Trophoblast cell (in vitro differentiated cells and primary cell): ENCODE measurements at regions not wholly inside any gene's neighbourhood (a gene's known extent, or its start where the extent isn't known, plus 50 kb on each side); places are given as distances from the start of the nearest gene placed in this dataset.

Experiments
- DNase-seq, 2 donors: peaks; one replicate each; pipeline ENCODE4 v3.0.0-alpha.2; 2016
- H2AFZ ChIP-seq: 2 replicates; pipeline ENCODE4 v1.6.1; 2013; ENCODE audit warnings: low read length, moderate library complexity, mild to moderate bottlenecking; ENCODE audit not compliant: insufficient read depth, poor library complexity
- H2AK5ac ChIP-seq: 2 replicates; pipeline ENCODE4 v1.6.1; 2013; ENCODE audit warnings: mild to moderate bottlenecking, low read length
- H2BK120ac ChIP-seq: 2 replicates; pipeline ENCODE4 v1.6.1; 2013; ENCODE audit warnings: low read length, mild to moderate bottlenecking, moderate library complexity; ENCODE audit not compliant: insufficient read depth, poor library complexity
- H2BK12ac ChIP-seq: 2 replicates; pipeline ENCODE4 v1.6.1; 2013; ENCODE audit warnings: mild to moderate bottlenecking, low read length, moderate library complexity
- H2BK5ac ChIP-seq: 2 replicates; pipeline ENCODE4 v1.6.1; 2013; ENCODE audit warnings: low read length, low read depth, moderate library complexity, mild to moderate bottlenecking; ENCODE audit not compliant: poor library complexity
- H3K14ac ChIP-seq: 2 replicates; pipeline ENCODE4 v1.6.1; 2013; ENCODE audit warnings: mild to moderate bottlenecking, low read length
- H3K18ac ChIP-seq: 2 replicates; pipeline ENCODE4 v1.6.1; 2013; ENCODE audit warnings: mild to moderate bottlenecking, low read length
- H3K23ac ChIP-seq: 2 replicates; pipeline ENCODE4 v1.6.1; 2013; ENCODE audit warnings: low read length
- H3K27ac ChIP-seq: 2 replicates; pipeline ENCODE4 v1.5.1; 2013; ENCODE audit warnings: low read depth, mild to moderate bottlenecking, inconsistent platforms, low read length, moderate library complexity
- H3K27me3 ChIP-seq: 2 replicates; pipeline ENCODE4 v1.6.1; 2013; ENCODE audit warnings: inconsistent platforms, mild to moderate bottlenecking, low read length, moderate library complexity; ENCODE audit not compliant: insufficient read depth
- H3K36me3 ChIP-seq, 2 experiments: 1 replicate in 1 of 2; 2 replicates in 1 of 2; pipeline ENCODE4 v1.6.1; 2013; ENCODE audit warnings: low read length in 2 of 2, mild to moderate bottlenecking in 2 of 2, moderate library complexity in 1 of 2; ENCODE audit not compliant: insufficient read depth in 2 of 2, control insufficient read depth in 1 of 2
- H3K4ac ChIP-seq: 2 replicates; pipeline ENCODE4 v1.6.1; 2013; ENCODE audit warnings: low read depth, mild to moderate bottlenecking, low read length, moderate library complexity
- H3K4me1 ChIP-seq, 2 experiments: 1 replicate in 1 of 2; 2 replicates in 1 of 2; pipeline ENCODE4 v1.6.1; 2013; ENCODE audit warnings: low read length in 2 of 2, mild to moderate bottlenecking in 2 of 2, moderate library complexity in 1 of 2; ENCODE audit not compliant: insufficient read depth in 2 of 2, control insufficient read depth in 1 of 2
- H3K4me2 ChIP-seq: 2 replicates; pipeline ENCODE4 v1.6.1; 2013; ENCODE audit warnings: inconsistent platforms, mild to moderate bottlenecking, low read length, moderate library complexity
- H3K4me3 ChIP-seq: 2 replicates; pipeline ENCODE4 v1.5.1; 2013; ENCODE audit warnings: mild to moderate bottlenecking, low read depth, low read length, inconsistent platforms
- H3K79me1 ChIP-seq: one replicate; pipeline ENCODE4 v1.6.1; 2013; ENCODE audit warnings: low read length
- H3K79me2 ChIP-seq: 2 replicates; pipeline ENCODE4 v1.6.1; 2013; ENCODE audit warnings: low read length, mild to moderate bottlenecking; ENCODE audit not compliant: control insufficient read depth, insufficient read depth, poor library complexity
- H3K9ac ChIP-seq: 2 replicates; pipeline ENCODE4 v1.6.1; 2013; ENCODE audit warnings: mild to moderate bottlenecking, low read length
- H3K9me3 ChIP-seq: 2 replicates; pipeline ENCODE4 v1.6.1; 2013; ENCODE audit warnings: low read depth, mild to moderate bottlenecking, control low read depth, inconsistent platforms, low read length; ENCODE audit not compliant: insufficient read depth
- H4K12ac ChIP-seq: 2 replicates; pipeline ENCODE4 v1.6.1; 2013; ENCODE audit warnings: low read depth, mild to moderate bottlenecking, low read length, moderate library complexity
- H4K8ac ChIP-seq: 2 replicates; pipeline ENCODE4 v1.6.1; 2013; ENCODE audit warnings: low read depth, mild to moderate bottlenecking, low read length, moderate library complexity
- H4K91ac ChIP-seq: one replicate; pipeline ENCODE4 v1.6.1; 2013; ENCODE audit warnings: low read depth, mild to moderate bottlenecking, low read length, moderate library complexity
- WGBS: extraction: QIAGEN DNeasy Blood & Tissue Kit; methylation state at CpG from one replicate; pipeline ENCODE4 v1.1.7; 2013; ENCODE audit warnings: missing lambda C conversion rate; ENCODE audit not compliant: insufficient read length, insufficient coverage; ENCODE audit errors: extremely low coverage; 5-methylcytosine and 5-hydroxymethylcytosine counted together

DNA sequence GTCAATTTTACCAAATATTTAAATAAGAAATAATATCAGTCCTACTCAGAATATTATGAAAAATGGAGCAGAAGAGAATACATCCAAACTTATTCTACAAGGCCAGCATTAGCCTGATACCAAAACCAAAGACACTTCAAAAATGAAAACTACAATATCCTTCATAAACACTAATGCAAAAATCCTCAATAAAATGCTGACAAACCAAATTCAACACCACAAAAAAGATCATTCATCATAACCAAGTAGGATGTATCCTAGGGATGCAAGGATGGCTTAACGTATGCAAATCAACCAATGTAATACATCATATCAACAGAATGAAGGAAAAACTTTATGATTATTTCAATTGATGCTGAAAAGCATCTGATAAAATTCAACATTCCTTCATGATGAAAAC lies 352.4 kb upstream of the ADGRB3 start:
- H3K18ac ChIP-seq, result no peak overlapping the region
- no peak overlapping the region for H2BK120ac ChIP-seq
- no peak overlapping the region for H4K91ac ChIP-seq
- H4K12ac ChIP-seq, result no peak overlapping the region
- no peak overlapping the region for H2AFZ ChIP-seq
- no peaks in the 10 kb centered on the region for H3K36me3 ChIP-seq
- no peaks in the 10 kb centered on the region for H3K79me2 ChIP-seq
- no peak overlapping the region for H3K4me3 ChIP-seq
- peaks cover 5% of the 10 kb centered on the region for H3K9me3 ChIP-seq
- no peak overlapping the region for H3K23ac ChIP-seq
- no peak overlapping the region for H2BK5ac ChIP-seq
- H2AK5ac ChIP-seq, result no peak overlapping the region
- H3K4me2 ChIP-seq, result no peak overlapping the region
- H3K27me3 ChIP-seq, result no peaks in the 10 kb centered on the region
- H3K79me1 ChIP-seq, result no peaks in the 10 kb centered on the region
- no peak overlapping the region for H3K27ac ChIP-seq
- no CpG with 5 or more reads among the region's 1 CpG for WGBS
- H3K9ac ChIP-seq, result no peak overlapping the region
- no peak overlapping the region for H2BK12ac ChIP-seq
- H4K8ac ChIP-seq, result no peak overlapping the region
- H3K4ac ChIP-seq, result no peak overlapping the region
- no peak for DNase-seq
- no peaks in the 10 kb centered on the region for H3K4me1 ChIP-seq
- no peak overlapping the region for H3K14ac ChIP-seq

DNA sequence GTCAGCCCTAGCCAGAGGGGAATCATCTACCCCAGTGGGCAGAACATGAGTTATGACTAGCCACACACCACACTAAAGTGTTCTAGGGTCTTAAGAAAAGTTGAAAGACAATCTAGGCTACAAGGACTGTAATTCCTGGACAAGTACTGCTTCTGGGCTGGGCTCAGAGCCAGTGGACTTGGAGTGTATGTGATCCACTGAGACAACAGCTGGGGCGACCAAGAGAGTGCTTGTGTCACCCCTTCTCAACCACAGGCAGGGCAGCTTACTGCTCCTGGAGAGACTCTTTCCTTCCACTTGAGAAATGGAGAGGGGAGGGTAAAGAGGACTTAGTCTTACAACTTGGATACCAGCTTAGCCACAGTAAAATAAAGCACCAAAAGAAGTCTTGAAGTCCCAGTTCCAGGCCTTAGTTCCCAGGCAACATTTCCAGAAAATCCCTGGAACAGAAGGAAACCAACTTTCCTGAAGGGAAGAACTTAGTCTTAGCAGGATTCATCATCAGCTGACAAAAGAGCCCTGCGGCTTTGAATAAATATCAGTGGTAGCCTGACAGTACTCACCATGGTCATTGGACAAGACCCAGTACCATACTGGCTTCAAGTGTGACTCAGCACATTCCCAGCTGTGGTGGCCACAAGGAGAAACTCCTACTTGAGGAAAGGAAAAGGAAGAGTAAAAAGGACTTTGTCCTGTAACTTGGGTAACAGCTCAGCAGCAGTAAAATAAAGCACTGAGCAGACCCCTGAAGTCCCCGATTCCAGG lies 355.1 kb upstream of the ADGRB3 start:
- no peaks in the 10 kb centered on the region for H3K4me1 ChIP-seq
- DNase-seq, result no peak
- no peak overlapping the region for H3K27ac ChIP-seq
- H4K8ac ChIP-seq, result no peak overlapping the region
- H2BK5ac ChIP-seq, result no peak overlapping the region
- H3K27me3 ChIP-seq, result no peaks in the 10 kb centered on the region
- no peak overlapping the region for H4K12ac ChIP-seq
- no peak overlapping the region for H4K91ac ChIP-seq
- no peak overlapping the region for H3K4me3 ChIP-seq
- H3K36me3 ChIP-seq, result no peaks in the 10 kb centered on the region
- H3K4me2 ChIP-seq, result no peak overlapping the region
- no peaks in the 10 kb centered on the region for H3K79me2 ChIP-seq
- no peak overlapping the region for H2BK12ac ChIP-seq
- no peak overlapping the region for H3K4ac ChIP-seq
- H3K23ac ChIP-seq, result no peak overlapping the region
- H2BK120ac ChIP-seq, result no peak overlapping the region
- no peaks in the 10 kb centered on the region for H3K79me1 ChIP-seq
- no peak overlapping the region for H2AK5ac ChIP-seq
- no peak overlapping the region for H2AFZ ChIP-seq
- no peak overlapping the region for H3K9ac ChIP-seq
- no peak overlapping the region for H3K14ac ChIP-seq
- H3K9me3 ChIP-seq, result peaks cover 5% of the 10 kb centered on the region
- WGBS, result no CpG with 5 or more reads among the region's 3 CpGs
- H3K18ac ChIP-seq, result no peak overlapping the region

DNA sequence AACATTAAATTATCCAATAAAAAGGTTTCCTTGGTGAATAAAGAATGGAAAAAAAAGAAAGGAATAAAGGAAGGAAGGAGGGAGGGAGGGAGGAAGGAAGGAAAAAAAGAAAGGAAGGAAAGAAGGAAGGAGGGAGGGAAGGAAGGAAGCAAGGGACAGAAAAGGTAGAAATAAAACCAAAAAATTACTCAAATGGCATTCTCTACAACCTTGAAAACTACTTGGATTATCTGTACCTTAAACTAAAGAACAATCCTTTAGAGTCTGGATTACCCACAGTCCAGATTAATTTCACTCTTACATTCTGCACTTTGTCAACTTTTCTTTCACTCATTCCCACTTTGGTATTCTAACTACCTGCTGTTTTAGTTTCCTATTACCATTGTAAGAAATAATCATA lies 361.8 kb upstream of the ADGRB3 start:
- no peak overlapping the region for H3K18ac ChIP-seq
- no peaks in the 10 kb centered on the region for H3K9me3 ChIP-seq
- H3K4me1 ChIP-seq, result no peaks in the 10 kb centered on the region
- no peaks in the 10 kb centered on the region for H3K79me2 ChIP-seq
- no peak overlapping the region for H3K4ac ChIP-seq
- H3K27ac ChIP-seq, result no peak overlapping the region
- H4K12ac ChIP-seq, result no peak overlapping the region
- H3K79me1 ChIP-seq, result no peaks in the 10 kb centered on the region
- no peak overlapping the region for H4K8ac ChIP-seq
- H3K36me3 ChIP-seq, result no peaks in the 10 kb centered on the region
- H3K4me3 ChIP-seq, result no peak overlapping the region
- H2AFZ ChIP-seq, result no peak overlapping the region
- H3K23ac ChIP-seq, result no peak overlapping the region
- H2BK5ac ChIP-seq, result no peak overlapping the region
- H3K9ac ChIP-seq, result no peak overlapping the region
- H2BK120ac ChIP-seq, result no peak overlapping the region
- no peak overlapping the region for H3K14ac ChIP-seq
- no peak overlapping the region for H2AK5ac ChIP-seq
- no peaks in the 10 kb centered on the region for H3K27me3 ChIP-seq
- no peak overlapping the region for H4K91ac ChIP-seq
- no peak for DNase-seq
- no peak overlapping the region for H2BK12ac ChIP-seq
- no peak overlapping the region for H3K4me2 ChIP-seq

DNA sequence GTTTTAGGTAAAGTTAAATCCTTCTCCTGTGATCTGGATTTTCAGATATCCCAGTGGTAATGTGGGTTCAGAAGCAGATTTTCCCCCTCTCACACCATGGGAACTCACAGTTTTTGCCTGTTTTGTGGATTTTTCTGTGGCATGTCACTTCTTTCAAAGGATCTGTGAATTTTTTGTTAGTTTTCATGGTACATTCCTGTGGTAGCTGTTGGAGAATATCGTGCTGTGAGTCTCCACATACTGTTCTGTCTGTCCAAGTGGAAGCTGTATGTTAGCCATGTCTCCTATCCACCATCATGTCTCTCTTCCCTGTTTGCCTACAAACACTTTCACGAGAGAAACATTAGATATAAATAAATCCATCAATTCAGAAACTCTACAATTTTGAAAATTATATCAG lies 378.7 kb upstream of the ADGRB3 start:
- no peak overlapping the region for H3K27ac ChIP-seq
- no peak overlapping the region for H4K8ac ChIP-seq
- H3K23ac ChIP-seq, result no peak overlapping the region
- no peaks in the 10 kb centered on the region for H3K4me1 ChIP-seq
- no peak overlapping the region for H3K4ac ChIP-seq
- H3K9me3 ChIP-seq, result peaks cover 9% of the 10 kb centered on the region
- no peaks in the 10 kb centered on the region for H3K79me2 ChIP-seq
- no peak overlapping the region for H3K4me3 ChIP-seq
- H2BK12ac ChIP-seq, result no peak overlapping the region
- H2BK120ac ChIP-seq, result no peak overlapping the region
- no peak overlapping the region for H2AFZ ChIP-seq
- DNase-seq, result no peak
- no peak overlapping the region for H4K12ac ChIP-seq
- WGBS, result no CpG with 5 or more reads among the region's 2 CpGs
- no peak overlapping the region for H2BK5ac ChIP-seq
- no peak overlapping the region for H3K9ac ChIP-seq
- no peak overlapping the region for H4K91ac ChIP-seq
- H3K27me3 ChIP-seq, result no peaks in the 10 kb centered on the region
- no peak overlapping the region for H3K4me2 ChIP-seq
- no peak overlapping the region for H3K14ac ChIP-seq
- H3K18ac ChIP-seq, result no peak overlapping the region
- no peak overlapping the region for H2AK5ac ChIP-seq
- H3K79me1 ChIP-seq, result no peaks in the 10 kb centered on the region
- H3K36me3 ChIP-seq, result no peaks in the 10 kb centered on the region
